Stimulated activated CD4-positive, alpha-beta T cell treated with anti-CD3 and anti-CD28 coated beads, Interleukin-15, amount 100 ng/mL, for 24 hours (primary cell): ENCODE measurements at regions not wholly inside any gene's neighbourhood (a gene's known extent, or its start where the extent isn't known, plus 50 kb on each side); places are given as distances from the start of the nearest gene placed in this dataset.

ENCODE experiments used
- DNase-seq: peaks from one replicate; pipeline ENCODE4 v3.0.0-alpha.2; 2020

DNA sequence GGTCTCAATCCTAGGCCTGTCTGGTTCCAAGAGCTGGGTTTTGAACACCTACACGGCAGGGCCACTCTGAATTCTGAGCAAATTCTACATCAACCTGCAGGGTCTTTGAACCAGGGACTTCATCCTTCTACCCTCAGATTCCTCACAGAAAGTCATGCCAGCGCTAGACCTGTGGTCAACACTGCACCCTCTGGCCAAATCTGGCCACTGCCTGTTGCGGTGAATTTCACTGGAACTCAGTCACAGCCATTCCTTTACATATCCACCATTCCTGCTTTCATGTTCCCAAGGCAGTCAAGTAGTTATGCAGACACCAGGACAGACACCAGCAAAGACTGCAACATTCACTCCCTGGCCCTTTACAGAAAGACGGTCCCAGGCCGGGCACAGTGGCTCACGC, 144.6 kb downstream of the C16orf95 start:
- DNase-seq, result no peak

DNA sequence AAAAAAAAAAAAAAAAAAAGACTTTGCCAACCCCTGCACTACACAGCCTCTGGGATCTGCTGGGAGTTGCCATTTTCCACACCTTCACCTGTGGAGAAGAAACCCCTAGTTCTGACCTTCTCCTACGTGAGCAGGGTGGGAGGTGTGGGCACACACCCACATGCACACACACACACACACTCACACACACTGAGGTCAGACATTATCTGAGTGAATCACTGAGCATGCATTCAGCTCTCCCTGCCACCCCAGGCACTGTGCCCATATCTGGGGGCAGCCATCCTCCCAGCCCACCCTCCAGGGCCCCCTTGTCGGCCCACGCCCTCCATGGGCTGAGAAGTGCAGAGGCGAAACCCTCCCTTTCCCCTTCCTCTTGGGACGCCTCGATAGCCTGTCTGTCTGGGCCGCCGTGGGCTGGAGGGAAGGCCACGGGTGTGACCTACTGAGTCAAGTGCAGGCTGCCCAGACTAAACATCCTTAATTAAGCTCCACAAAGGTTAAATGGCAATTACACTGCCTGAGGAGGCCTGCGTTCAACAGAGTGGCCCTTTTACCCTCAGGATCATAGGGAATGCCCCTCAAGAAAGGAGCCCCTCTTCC, 143.8 kb downstream of the C16orf95 start:
- no peak for DNase-seq

DNA sequence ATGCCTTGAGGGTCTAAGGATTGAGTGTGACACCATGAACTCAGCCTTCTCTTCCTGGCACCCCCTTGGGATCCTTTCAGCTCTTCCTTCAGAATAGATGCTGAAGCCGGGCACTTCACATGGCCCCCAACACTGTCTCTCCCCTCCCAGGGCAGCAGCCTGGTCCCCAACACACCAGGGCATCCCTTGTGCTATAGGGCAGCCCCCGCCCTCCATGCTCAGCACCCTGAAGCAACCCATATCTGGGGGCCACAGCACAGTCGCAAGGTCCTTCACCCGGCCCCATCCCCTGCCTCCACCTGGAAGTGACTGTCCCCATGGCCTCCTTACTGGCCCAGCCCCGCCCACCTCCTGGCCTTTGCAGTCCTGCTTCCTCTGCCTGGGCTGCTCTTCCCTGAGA, 143.1 kb downstream of the C16orf95 start:
- no peak for DNase-seq

DNA sequence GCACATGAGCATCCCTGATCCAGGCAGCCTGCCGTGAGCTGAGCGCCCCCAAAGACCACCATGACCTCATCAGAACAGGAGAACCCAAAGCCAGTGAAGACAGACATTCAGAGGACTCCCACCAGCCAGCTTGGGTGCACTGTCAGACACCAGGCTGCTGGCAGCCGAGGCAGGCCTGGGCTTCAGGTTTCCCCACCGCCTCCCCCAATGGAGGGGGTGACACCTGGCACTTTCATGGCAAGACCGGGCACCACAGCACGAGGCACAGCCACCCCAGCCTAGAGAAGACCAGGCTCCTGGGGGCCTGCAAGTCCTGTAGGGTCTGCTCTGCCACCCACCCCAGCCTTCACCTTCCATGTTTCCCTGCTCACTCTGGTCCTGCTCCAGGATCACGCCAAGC, 140.5 kb downstream of the C16orf95 start:
- no peak for DNase-seq

DNA sequence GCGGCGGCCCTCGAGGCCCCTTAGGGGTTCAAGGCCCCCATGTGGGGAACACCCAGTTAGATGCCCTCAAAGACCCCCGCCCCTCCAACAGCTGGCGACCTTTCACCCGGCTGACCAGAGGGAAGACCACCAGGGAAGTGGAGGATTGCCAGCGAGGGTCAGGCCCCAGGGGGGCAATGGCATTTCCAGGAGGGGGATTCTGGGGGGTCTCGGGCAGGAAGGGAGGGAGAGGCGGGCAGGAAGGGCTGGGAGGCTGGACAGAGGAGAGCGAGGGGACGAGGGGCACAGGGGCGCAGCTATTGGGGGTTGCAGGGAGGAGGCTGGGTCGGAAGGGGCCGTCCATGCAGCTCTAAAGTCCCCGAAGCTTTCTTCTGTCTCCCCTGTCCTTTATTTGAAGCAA, 139.5 kb downstream of the C16orf95 start:
- no peak for DNase-seq

DNA sequence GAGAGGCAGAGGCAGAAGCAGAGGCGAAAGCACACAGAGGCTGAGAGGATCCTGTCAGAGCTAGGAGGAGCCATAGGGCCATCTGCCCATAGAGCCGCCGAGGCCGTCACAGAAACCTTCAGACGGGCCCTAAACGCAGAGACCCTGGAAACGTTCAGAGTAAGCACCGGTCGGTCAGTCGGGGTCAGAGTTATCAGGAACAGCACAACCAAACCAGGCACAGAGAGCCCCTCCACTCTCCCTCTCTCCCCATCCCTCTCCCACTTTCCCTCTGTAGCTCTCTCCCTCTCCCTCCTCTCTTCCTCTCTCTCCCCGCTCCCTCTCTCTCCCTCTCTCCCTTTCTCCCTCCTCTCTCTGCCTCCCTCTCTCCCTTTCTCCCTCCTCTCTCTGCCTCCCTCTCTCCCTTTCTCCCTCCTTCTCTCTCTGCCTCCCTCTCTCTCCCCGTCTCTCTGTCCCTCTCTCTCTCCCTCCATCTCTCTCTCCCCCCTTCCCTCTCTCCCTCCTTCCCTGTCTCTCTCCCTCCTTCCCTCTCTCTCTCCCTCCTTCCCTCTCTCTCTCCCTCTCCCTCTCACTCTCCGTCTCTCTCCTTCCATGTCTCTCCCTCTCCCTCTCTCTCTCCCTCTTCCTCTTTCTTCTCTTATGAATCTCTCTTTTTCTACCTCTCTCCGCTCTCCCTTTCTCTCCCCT, 138.9 kb downstream of the C16orf95 start:
- DNase-seq, result no peak

DNA sequence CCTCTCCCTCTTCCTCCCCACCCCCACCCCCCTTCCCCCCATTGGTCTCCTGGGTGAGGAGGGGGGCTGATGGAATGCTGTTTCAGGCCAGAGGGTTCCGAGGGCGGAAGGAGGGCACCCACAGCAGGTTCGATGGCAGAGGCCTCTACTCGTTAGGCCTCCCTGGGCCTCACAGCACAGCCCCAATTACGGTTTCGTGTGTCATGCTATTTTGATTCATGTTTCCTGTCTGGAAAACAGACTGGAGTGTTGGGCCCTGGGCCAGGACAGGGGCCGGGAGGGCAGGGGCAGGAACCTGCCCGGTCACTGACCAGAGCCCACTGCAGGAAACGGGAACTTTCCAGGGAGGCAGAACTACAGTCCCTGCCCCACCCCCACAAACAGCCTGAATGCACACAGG, 138.2 kb downstream of the C16orf95 start:
- DNase-seq, result no peak

DNA sequence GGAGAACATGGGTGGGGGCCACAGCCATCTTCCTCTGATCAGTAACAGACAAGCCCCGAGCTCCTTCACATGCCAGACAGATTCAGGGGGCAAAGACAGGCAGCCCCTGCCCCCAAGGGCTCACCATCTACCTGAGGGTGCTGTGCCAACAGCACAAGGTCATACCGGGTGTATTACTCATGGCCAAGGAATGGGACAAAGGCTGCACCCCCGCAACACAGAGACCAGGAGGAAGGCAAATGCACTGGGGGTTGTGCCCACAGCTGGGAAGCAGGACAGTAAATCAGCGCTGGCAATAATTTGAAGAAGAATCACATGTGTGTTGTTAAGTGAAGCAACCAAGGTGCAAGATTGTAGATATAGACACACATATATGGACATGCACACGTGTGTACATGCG, 137.1 kb downstream of the C16orf95 start:
- no peak for DNase-seq

DNA sequence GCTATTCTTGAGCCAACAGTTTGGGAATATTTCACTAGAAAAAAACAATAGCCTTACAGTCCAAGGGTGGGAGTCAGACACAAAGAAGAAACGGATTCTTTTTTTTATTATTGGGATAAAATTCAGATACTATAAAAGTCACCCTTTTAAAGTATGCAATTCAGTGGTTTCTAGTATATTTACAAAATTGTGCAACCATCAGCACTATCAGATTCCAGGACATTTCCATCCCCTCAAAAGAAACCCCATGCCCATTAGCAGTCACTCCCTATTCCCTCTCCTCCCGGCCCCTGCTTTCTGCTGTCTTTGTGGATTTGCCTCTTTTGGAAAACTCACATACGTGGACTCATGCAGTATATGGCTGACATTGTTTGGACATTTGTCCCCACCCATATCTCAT, 134.4 kb downstream of the C16orf95 start:
- no peak for DNase-seq

DNA sequence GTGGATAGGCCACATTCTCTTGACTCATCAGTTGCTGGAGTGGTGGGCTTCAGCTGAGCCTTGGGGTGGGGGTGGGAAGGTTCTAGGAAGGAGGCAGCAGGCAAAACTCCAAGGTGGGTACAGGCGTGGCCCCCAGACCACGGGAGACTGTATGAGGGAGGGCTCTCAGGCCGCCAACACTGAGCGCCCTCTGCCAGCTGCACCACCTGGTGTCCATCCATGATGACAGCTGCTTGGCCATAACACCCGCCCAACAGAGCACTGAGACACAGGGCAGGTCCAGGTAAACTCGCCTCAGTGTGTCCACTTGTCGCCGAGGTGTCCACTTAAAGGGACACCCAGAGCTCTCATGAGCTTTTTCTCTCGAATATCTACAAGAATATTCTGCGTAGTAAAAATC, 133.5 kb downstream of the C16orf95 start:
- DNase-seq, result no peak

DNA sequence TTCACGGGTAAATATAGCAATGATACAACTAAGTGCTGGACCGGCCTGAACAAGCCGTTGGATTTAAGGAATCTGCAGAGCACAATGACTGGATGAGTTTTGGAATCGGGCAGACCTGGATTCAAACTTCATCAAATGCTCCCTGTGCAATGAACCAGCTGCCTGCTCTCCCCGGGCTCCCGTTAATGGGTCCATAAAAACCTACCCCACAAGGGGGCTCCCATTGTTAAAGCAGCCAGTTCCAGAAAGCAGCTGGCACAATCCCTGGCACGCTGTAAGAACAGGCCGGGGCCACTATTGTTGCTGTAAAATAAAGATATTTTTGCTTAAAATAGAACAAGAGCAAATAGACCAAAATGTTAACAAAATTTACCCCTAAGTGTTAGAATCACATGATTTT, 131.9 kb downstream of the C16orf95 start:
- no peak for DNase-seq

DNA sequence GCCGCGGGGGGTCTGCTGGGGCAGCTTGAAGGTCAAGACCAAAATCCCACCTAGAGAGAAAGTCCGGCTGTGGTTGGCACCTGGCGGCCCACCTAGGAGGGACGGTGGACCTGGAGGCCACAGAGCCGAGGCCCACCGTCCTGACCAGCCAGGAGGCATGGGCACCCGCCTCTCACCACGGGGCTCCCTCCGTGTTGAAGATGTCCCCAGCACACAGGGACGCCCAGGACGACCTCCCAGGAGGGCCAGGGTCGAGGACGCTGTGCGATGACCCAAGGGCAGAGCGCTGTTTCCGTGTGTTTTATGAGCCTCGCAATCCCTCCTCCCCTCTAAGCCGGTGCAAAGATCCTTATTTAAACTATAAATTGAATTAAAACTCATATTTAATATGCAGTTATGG, 131.2 kb downstream of the C16orf95 start:
- DNase-seq, result no peak

DNA sequence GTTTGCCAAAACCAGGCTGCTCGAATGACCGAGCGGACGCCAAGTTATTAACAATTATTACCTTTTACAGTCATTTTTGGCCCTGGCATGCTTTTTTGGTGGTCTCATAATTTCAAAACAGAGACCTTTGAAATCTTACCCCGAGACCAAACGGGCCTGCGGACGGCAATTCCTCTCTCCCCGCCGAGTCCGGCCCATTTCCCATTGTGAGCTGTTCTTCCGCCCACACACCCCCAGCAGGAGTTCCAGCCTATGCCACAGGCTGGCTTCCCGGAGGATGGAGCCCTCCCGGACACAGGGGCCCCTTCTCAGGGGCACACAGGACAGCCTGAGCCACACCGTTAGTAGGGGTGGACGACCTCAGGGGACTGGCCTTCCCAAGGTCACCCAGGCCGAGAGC, 130.7 kb downstream of the C16orf95 start:
- no peak for DNase-seq

DNA sequence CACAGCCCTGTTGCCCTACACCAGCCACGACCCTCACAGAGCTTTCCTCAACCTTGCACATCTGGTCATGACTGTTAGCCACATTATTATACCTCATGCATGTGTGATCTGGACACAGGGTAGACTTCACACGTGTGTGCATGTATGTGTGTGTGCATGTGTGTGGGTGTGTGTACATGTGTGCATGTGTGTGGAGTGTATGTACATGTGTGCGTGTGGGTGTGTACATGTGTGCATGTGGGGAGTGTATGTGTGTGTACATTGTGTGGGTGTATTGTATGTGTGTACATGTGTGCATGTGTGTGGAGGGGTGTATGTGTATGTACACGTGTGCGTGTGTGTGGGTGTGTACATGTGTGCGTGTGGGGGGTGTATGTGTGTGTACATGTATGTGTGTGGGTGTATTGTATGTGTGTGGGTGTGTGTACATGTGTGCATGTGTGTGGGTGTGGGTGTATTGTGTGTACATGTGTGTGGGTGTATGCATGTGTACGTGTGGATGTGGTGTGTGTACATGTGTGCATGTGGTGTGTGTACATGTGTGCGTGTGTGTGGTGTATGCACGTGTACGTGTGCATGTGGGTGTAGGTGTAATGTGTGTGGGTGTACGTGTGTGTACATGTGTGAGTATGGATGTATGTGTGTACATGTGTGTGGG, 130.2 kb downstream of the C16orf95 start:
- no peak for DNase-seq

DNA sequence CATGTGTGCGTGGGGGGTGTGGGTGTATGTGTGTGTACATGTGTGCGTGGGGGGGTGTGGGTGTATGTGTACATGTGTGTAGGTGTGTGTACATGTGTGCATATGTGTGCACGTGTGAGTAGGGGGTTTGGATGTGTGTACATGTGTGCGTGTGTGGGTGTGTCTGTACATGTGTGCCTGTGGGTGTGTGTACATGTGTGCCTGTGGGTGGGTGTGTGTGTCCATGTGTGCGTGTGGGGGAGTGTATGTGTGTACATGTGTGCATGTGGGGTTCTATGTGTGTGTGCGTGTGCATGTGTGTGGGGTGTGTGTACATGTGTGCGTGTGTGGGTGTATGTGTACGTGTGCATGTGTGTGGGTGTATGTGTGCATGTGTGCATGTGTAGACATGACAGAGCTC, 129.1 kb downstream of the C16orf95 start:
- no peak for DNase-seq

DNA sequence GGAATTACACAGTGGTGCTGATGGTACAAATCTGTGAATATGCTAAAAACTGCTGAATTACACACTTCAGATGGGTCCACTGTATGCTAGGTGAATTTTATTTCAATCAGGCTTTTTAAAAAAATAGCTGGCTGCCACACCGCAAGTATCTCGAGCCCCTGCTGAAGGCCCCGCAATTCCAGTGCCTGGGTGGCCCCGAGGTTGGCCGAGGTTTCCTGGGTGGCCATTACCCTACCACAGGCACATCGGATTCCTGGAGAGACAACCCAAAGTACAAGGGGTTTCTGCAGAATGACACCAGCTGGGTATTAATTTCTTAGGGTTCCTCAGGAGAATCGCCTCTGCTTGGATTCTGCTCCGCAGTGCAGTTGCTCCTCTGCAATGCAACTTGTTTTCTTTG, 127.8 kb downstream of the C16orf95 start:
- no peak for DNase-seq

DNA sequence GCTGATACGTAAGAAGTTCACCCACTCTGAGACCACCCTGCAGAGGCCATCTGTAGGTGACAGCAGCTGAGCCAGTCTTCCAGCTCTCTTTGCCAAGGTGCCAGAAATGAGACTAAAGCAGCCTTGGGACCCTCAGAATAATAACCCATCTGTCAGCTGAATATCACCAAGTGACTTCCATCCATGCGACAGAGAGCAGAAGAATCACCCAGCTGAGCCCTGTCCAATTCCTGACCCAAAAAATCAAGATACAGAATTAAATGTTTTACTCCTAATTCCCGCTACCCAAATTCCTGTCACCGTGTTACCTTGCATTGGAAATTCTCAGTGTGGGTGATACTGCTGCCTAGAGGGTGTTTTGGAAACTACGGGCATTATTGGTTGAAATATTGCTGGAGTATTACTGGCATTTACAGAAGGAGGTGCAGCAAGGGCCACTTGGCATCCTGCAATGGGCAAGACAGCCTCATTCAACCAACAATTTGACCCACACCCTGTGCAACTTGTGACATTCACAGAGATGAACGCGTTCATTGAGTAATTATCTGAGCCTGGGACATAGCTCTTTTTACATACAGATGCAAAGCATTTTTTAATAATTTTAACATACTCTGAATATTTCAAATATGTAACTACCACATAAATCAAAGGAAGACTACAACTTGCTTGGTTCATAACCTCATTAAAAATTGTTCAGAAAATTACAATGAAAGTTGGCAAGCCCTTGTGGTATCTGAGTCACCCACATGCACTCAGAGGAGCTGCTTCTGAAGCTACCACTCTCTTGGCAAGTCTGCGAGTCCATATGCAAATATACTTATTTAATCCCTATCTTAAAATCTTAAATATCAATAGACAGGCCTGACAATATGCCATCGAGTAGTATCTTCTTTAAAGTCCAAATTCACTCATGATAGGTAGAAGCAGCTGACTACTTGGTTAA, 126.6 kb downstream of the C16orf95 start:
- DNase-seq, result no peak

DNA sequence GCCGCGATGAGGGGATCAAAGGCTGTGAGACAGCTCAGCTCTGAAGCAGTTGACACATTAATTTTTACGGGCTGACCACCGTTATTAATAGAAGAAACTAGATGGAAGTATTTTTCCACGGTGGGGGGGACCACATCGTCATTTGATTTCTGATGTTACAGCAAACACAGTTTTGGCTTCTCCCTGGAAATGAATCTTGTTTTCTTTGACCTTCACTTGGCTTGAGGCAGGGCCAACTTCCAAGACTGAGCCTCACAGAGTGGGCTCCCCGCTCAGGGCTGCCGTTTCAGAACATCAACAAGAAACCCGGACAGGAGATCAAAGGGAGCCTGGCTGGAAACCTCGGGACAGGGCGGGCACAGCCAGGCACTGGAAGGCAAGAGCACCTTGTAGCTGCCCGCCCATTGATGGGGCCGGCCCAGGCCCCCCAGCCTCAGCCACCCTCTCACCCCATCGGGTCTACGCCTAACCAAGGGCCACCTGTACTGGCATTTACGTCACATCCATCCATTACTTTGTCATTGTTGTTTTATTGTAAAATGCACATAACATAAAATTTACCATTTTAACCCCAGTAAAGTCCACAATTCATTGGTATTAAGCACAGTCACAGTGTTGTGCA, 124.6 kb downstream of the C16orf95 start:
- no peak for DNase-seq

DNA sequence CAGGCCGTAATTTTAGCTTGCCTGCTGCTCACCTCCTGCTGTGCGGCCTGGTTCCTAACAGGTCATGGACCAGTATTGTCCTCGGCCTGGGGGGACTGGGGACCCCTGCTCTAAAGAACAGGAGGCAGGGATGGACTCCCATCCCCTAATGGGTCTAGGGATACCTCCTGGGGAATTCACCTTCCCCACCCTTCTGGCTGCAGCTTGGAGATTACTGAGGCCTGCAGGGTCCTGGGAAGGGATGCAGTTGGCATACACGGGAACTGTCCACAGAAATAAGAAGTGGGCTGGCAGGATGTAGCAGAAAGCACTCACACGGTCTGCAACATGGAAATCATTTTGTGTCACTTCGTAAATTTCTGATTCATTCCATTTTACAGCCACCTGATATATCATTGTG, 123.0 kb downstream of the C16orf95 start:
- DNase-seq, result no peak

DNA sequence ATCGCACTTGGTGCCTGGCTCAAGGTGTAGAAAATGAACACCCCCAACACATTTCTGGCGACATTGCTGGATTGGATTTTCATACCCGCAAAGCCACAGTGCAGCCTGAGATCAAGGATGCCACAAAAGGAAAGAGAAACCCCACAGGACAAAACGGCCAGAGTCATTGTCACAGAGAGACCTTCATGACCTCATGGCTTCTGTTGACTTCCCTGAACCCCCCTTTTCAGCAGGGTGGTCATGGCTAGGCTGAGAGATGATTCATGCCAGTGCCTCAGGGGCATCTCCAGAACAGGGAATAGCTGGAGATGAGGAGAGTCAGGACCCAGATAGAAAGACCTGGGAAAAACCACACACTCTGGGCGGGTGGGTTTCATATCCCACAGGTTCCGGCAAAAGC, 122.0 kb downstream of the C16orf95 start:
- no peak for DNase-seq

DNA sequence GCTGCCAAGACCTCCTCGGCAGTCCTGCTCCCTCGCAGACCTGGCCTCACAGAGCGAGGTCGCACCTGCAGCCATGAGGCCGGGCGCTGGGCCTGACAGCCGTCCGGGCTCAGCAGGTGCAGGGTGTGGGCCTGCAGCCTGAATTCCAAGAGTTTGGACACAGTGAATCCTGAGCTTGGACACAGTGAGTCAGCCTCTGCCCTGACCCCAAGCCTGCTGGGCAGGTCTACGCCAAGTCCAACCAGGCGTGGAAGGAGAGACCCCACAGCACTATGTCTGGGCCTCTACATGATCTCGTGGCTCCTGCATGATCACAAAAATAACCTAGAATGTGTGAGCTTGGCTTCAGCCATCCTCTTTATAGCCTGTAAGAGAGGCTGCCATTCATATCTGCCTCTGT, 121.0 kb downstream of the C16orf95 start:
- DNase-seq, result no peak

DNA sequence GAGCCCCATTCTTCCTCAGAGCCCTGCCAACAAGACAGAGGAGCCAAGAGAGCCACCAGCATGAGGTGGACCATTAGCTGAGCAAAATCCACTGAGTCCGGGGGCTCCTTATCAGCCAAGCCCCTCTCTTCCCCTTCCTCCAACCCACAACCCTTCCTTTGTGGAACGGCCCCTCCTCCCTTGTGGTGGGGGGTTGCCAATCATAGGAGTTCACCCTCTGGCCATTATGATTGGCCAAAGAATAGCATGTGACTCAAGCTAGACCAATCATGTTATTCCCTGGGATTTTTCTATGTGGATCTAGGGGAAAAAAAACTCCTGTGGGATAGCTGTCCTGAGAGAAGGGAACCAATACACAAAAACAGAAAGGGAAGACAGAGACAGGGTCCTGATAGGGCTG, 120.5 kb downstream of the C16orf95 start:
- DNase-seq, result no peak

DNA sequence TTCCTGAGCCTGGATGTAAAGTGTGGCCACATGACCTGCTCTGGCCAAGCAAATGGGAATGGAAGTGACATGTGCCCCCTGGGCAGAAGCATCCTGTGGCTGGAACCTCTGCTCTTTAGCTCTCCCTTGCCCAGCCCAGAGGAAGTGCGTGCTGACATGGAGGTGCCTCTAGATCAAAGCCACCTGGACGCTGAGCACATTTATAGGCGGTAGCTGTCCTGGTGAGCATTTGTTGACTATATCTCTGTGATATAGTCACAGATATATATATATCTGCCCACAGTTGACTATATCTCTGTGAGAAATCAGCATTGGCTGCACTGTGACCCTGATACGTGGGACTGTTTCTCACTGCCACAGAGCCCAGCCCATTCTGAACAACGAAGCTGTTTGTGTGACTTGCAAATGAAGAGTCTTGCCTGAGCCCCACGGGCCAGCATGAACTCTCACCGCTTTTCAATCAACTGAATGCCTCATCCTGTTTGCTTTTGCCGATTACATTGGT, 118.8 kb downstream of the C16orf95 start:
- no peak for DNase-seq
